Adrenal gland (tissue), 5 donors: ENCODE measurements at regions not wholly inside any gene's neighbourhood (a gene's known extent, or its start where the extent isn't known, plus 50 kb on each side); places are given as distances from the start of the nearest gene placed in this dataset.

Source experiments
- CTCF ChIP-seq, 6 experiments: fragments of 450-650 bp in 4 of 6; fragments of 200-600 bp in 2 of 6; sonication (generic) in 1 of 6; IDR thresholded peaks; 1 replicate in 5 of 6; 2 replicates in 1 of 6; pipeline versions ENCODE4 v1.5.1 to v1.8.0; 2016 to 2021; ENCODE audit warnings: antibody characterized with exemption in 6 of 6, mild to moderate bottlenecking in 2 of 6, moderate library complexity in 1 of 6
- POLR2A ChIP-seq, 2 donors: fragments of 450-650 bp; IDR thresholded peaks; one replicate each; pipeline ENCODE4 v1.6.1; 2017; ENCODE audit warnings: antibody characterized with exemption in 2 of 2, mild to moderate bottlenecking in 2 of 2, moderate library complexity in 1 of 2
- donor health status: DM: no; HTN: no; CAD: no.

- TF ChIP-seq CTCF (IDR thresholded peaks at IDR 0.05) (no peak), POLR2A (IDR thresholded peaks at IDR 0.05) (no peak)
These were observed 291.4 kb upstream of the IGFBP7 start for GRCh38 chr4:57401586-57401985.
